ENCODE measurements at regions not wholly inside any gene's neighbourhood (a gene's known extent, or its start where the extent isn't known, plus 50 kb on each side); places are given as distances from the start of the nearest gene placed in this dataset.

DNA sequence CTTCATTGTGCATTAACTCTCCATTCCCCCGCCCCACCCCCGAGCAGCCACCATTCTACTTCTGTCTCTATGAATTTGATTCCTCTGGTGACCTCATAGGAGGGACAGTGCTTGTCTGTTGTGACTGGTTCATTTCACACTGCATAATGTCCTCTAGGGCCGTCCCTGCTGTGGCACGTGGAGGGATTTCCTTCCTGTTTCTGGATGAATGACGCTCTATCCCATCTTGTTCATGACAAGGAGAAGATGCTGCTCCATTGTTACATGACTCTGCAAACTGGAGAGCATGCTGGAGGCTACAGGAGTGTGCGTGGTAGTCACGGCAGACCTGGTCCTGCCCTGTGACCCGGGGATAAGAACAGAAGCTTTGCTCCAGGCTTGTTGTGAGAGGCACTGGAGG, 61.3 kb downstream of the RTL6 start:
- ChIA-PET POLR2A (no interaction called here), CTCF (no interaction called here)
- no peak overlapping the region for H3K27ac ChIP-seq (ENCODE audit: extremely low read depth, low read depth, low read length)
- H3K36me3 ChIP-seq (ENCODE audit: control insufficient read depth in 2 of 2, insufficient read depth in 1 of 2, low read length in 2 of 2): no peaks in the 10 kb centered on the region
- TF ChIP-seq HOXC10 (CRISPR knock-in tag; IDR thresholded peaks at IDR 0.05) (no peak), TRIM28 (IDR thresholded peaks at IDR 0.05; ENCODE audit: borderline replicate concordance, low read length) (no peak), ZNF768 (tag by site-specific recombination; IDR thresholded peaks at IDR 0.05) (no peak), RBAK (tag by site-specific recombination; IDR thresholded peaks at IDR 0.05) (no peak), ZNF549 (tag by site-specific recombination; IDR thresholded peaks at IDR 0.05) (no peak), GLI4 (tag by site-specific recombination; IDR thresholded peaks at IDR 0.05) (no peak), GLIS2 (tag by site-specific recombination; IDR thresholded peaks at IDR 0.05) (no peak), OSR2 (tag by site-specific recombination; IDR thresholded peaks at IDR 0.05) (no peak), ZNF596 (tag by site-specific recombination; IDR thresholded peaks at IDR 0.05) (no peak)
- TF ChIP-seq, protein P1, sequence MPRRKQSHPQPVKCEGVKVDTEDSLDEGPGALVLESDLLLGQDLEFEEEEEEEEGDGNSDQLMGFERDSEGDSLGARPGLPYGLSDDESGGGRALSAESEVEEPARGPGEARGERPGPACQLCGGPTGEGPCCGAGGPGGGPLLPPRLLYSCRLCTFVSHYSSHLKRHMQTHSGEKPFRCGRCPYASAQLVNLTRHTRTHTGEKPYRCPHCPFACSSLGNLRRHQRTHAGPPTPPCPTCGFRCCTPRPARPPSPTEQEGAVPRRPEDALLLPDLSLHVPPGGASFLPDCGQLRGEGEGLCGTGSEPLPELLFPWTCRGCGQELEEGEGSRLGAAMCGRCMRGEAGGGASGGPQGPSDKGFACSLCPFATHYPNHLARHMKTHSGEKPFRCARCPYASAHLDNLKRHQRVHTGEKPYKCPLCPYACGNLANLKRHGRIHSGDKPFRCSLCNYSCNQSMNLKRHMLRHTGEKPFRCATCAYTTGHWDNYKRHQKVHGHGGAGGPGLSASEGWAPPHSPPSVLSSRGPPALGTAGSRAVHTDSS (tag by site-specific recombination; IDR thresholded peaks at IDR 0.05): no peak
- TF ChIP-seq, protein P2, sequence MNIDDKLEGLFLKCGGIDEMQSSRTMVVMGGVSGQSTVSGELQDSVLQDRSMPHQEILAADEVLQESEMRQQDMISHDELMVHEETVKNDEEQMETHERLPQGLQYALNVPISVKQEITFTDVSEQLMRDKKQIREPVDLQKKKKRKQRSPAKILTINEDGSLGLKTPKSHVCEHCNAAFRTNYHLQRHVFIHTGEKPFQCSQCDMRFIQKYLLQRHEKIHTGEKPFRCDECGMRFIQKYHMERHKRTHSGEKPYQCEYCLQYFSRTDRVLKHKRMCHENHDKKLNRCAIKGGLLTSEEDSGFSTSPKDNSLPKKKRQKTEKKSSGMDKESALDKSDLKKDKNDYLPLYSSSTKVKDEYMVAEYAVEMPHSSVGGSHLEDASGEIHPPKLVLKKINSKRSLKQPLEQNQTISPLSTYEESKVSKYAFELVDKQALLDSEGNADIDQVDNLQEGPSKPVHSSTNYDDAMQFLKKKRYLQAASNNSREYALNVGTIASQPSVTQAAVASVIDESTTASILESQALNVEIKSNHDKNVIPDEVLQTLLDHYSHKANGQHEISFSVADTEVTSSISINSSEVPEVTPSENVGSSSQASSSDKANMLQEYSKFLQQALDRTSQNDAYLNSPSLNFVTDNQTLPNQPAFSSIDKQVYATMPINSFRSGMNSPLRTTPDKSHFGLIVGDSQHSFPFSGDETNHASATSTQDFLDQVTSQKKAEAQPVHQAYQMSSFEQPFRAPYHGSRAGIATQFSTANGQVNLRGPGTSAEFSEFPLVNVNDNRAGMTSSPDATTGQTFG (tag by site-specific recombination; IDR thresholded peaks at IDR 0.05; ENCODE audit: borderline replicate concordance): no peak
- TF ChIP-seq, protein P3, sequence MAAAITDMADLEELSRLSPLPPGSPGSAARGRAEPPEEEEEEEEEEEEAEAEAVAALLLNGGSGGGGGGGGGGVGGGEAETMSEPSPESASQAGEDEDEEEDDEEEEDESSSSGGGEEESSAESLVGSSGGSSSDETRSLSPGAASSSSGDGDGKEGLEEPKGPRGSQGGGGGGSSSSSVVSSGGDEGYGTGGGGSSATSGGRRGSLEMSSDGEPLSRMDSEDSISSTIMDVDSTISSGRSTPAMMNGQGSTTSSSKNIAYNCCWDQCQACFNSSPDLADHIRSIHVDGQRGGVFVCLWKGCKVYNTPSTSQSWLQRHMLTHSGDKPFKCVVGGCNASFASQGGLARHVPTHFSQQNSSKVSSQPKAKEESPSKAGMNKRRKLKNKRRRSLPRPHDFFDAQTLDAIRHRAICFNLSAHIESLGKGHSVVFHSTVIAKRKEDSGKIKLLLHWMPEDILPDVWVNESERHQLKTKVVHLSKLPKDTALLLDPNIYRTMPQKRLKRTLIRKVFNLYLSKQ (tag by site-specific recombination; IDR thresholded peaks at IDR 0.05; ENCODE audit: borderline replicate concordance): no peak
- TF ChIP-seq, protein P4, sequence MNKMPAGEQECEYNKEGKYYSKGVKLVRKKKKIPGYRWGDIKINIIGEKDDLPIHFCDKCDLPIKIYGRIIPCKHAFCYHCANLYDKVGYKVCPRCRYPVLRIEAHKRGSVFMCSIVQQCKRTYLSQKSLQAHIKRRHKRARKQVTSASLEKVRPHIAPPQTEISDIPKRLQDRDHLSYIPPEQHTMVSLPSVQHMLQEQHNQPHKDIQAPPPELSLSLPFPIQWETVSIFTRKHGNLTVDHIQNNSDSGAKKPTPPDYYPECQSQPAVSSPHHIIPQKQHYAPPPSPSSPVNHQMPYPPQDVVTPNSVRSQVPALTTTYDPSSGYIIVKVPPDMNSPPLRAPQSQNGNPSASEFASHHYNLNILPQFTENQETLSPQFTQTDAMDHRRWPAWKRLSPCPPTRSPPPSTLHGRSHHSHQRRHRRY (tag by site-specific recombination; IDR thresholded peaks at IDR 0.05): no peak
- no peaks in the 10 kb centered on the region for H3K4me1 ChIP-seq (ENCODE audit: control insufficient read depth, insufficient read depth, low read length)
- no peaks in the 10 kb centered on the region for H3K9me3 ChIP-seq (ENCODE audit: control insufficient read depth, insufficient read depth, low read depth, low read length)
- H3K4me3 ChIP-seq (ENCODE audit: low read depth, low read length): no peak overlapping the region

DNA sequence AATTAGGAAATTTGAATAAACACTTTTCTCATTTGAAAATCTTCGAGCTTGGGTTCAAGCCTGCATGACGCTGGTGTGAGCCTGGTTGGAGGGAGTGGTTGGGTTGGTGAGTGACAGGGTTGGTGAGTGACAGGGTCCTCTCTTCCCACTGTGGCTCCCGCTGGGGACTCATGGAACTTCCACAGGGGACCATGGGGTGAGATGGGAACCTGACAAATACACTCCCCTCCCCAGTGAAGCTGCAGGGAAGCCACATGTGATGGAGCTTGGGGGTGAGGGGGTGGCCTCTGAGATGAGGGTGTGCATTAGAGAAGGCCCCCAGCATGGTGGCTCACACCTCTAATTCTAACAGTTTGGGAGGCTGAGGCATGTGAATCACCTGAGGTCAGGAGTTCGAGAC, 66.8 kb downstream of the RTL6 start:
- ChIA-PET CTCF (no interaction called here), POLR2A (no interaction called here)

More for the DNA sequence above, 66.8 kb downstream of the RTL6 start:
- Histone ChIP-seq H3K4me1 (ENCODE audit: control insufficient read depth, insufficient read depth, low read length) (no peaks in the 10 kb centered on the region), H3K9me3 (ENCODE audit: control insufficient read depth, insufficient read depth, low read depth, low read length) (no peaks in the 10 kb centered on the region), H3K4me3 (ENCODE audit: low read depth, low read length) (no peak overlapping the region), H3K36me3 (ENCODE audit: control insufficient read depth in 2 of 2, insufficient read depth in 1 of 2, low read length in 2 of 2) (no peaks in the 10 kb centered on the region), H3K27ac (ENCODE audit: extremely low read depth, low read depth, low read length) (no peak overlapping the region)
- no peak for TF ChIP-seq ZNF544 (tag by site-specific recombination; IDR thresholded peaks at IDR 0.05)
- no peak for TF ChIP-seq ZNF354C (tag by site-specific recombination; IDR thresholded peaks at IDR 0.05; ENCODE audit: borderline replicate concordance, low read depth)
- no peak for TF ChIP-seq ZNF394 (tag by site-specific recombination; IDR thresholded peaks at IDR 0.05; ENCODE audit: borderline replicate concordance)
- TF ChIP-seq, protein P5, sequence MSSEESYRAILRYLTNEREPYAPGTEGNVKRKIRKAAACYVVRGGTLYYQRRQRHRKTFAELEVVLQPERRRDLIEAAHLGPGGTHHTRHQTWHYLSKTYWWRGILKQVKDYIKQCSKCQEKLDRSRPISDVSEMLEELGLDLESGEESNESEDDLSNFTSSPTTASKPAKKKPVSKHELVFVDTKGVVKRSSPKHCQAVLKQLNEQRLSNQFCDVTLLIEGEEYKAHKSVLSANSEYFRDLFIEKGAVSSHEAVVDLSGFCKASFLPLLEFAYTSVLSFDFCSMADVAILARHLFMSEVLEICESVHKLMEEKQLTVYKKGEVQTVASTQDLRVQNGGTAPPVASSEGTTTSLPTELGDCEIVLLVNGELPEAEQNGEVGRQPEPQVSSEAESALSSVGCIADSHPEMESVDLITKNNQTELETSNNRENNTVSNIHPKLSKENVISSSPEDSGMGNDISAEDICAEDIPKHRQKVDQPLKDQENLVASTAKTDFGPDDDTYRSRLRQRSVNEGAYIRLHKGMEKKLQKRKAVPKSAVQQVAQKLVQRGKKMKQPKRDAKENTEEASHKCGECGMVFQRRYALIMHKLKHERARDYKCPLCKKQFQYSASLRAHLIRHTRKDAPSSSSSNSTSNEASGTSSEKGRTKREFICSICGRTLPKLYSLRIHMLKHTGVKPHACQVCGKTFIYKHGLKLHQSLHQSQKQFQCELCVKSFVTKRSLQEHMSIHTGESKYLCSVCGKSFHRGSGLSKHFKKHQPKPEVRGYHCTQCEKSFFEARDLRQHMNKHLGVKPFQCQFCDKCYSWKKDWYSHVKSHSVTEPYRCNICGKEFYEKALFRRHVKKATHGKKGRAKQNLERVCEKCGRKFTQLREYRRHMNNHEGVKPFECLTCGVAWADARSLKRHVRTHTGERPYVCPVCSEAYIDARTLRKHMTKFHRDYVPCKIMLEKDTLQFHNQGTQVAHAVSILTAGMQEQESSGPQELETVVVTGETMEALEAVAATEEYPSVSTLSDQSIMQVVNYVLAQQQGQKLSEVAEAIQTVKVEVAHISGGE (tag by site-specific recombination; conservative IDR thresholded peaks at IDR 0.05; ENCODE audit: low read depth): no peak
- no peak for TF ChIP-seq ZNF292 (tag by site-specific recombination; IDR thresholded peaks at IDR 0.05; ENCODE audit: borderline replicate concordance, low read depth)
- TF ChIP-seq, protein P6, sequence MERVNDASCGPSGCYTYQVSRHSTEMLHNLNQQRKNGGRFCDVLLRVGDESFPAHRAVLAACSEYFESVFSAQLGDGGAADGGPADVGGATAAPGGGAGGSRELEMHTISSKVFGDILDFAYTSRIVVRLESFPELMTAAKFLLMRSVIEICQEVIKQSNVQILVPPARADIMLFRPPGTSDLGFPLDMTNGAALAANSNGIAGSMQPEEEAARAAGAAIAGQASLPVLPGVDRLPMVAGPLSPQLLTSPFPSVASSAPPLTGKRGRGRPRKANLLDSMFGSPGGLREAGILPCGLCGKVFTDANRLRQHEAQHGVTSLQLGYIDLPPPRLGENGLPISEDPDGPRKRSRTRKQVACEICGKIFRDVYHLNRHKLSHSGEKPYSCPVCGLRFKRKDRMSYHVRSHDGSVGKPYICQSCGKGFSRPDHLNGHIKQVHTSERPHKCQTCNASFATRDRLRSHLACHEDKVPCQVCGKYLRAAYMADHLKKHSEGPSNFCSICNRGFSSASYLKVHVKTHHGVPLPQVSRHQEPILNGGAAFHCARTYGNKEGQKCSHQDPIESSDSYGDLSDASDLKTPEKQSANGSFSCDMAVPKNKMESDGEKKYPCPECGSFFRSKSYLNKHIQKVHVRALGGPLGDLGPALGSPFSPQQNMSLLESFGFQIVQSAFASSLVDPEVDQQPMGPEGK (tag by site-specific recombination; IDR thresholded peaks at IDR 0.05): no peak
- TF ChIP-seq, protein P7, sequence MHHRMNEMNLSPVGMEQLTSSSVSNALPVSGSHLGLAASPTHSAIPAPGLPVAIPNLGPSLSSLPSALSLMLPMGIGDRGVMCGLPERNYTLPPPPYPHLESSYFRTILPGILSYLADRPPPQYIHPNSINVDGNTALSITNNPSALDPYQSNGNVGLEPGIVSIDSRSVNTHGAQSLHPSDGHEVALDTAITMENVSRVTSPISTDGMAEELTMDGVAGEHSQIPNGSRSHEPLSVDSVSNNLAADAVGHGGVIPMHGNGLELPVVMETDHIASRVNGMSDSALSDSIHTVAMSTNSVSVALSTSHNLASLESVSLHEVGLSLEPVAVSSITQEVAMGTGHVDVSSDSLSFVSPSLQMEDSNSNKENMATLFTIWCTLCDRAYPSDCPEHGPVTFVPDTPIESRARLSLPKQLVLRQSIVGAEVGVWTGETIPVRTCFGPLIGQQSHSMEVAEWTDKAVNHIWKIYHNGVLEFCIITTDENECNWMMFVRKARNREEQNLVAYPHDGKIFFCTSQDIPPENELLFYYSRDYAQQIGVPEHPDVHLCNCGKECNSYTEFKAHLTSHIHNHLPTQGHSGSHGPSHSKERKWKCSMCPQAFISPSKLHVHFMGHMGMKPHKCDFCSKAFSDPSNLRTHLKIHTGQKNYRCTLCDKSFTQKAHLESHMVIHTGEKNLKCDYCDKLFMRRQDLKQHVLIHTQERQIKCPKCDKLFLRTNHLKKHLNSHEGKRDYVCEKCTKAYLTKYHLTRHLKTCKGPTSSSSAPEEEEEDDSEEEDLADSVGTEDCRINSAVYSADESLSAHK (tag by site-specific recombination; IDR thresholded peaks at IDR 0.05): no peak
